ENCODE measurements at regions not wholly inside any gene's neighbourhood (a gene's known extent, or its start where the extent isn't known, plus 50 kb on each side); places are given as distances from the start of the nearest gene placed in this dataset.

DNA sequence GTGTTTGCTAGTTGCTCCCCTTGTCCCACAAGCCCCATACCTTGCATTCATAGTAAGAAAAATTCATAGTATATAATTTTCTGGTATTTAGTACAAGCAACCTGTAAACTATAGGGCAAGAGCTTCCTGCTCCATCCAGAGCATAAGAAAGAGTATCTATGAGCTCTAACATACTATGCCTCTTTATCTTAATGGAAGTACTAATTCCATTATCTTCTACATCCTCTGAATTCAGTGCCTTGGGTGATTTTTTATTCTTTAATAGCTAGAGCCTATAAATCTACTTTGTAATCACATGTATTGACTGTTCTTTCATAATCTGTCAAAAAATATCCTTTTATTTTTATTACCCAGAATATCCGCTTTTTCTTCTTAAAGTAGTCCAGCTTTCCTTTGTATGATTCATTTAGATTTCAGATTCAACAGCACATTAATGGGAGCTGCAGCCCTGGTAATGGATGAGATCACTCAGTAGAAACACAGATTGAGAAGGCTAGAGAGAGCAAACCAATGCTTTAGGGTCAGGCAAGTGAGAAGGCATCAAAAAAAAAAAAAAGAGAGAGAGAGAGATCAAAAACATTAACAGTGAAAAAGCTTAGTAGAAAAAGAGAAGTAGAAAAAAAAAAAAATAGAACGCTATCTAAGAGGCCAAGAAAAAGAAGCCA, 511.5 kb upstream of the NAALADL2 start:
- TF ChIP-seq ZNF274 (IDR thresholded peaks at IDR 0.05; ENCODE audit: low read depth, low read length) = no peak
- no peak for TF ChIP-seq SUZ12 (IDR thresholded peaks at IDR 0.05; ENCODE audit: extremely low read depth, insufficient read depth, insufficient read length)
- TF ChIP-seq YY1 (IDR thresholded peaks at IDR 0.05; ENCODE audit: insufficient read depth, insufficient read length) = no peak

Data from NT2/D1 (cell line).